ENCODE measurements at regions not wholly inside any gene's neighbourhood (a gene's known extent, or its start where the extent isn't known, plus 50 kb on each side); places are given as distances from the start of the nearest gene placed in this dataset.

GRCh38 chr9:116048081-116048480 is 105.5 kb upstream of the PAPPA start:
- Histone ChIP-seq H3K4me1 (ENCODE audit: control insufficient read depth, insufficient read depth, low read length, poor library complexity, severe bottlenecking) (no peaks in the 10 kb centered on the region), H3K9me3 (ENCODE audit: control insufficient read depth, low read length) (no peaks in the 10 kb centered on the region), H3K36me3 (ENCODE audit: control insufficient read depth, insufficient read depth, low read length) (no peaks in the 10 kb centered on the region), H3K4me3 (ENCODE audit: extremely low read depth, insufficient read depth, low read length, poor library complexity, severe bottlenecking) (no peak overlapping the region), H3K27ac (ENCODE audit: low read depth, low read length, severe bottlenecking) (no peak overlapping the region)
- WGBS, 2 experiments (ENCODE audit: insufficient coverage in 2 of 2): no CpG with 5 or more reads among the region's 2 CpGs

GRCh38 chr9:116049456-116049855 is 104.1 kb upstream of the PAPPA start:
- Histone ChIP-seq H3K4me1 (ENCODE audit: control insufficient read depth, insufficient read depth, low read length, poor library complexity, severe bottlenecking) (no peaks in the 10 kb centered on the region), H3K27ac (ENCODE audit: low read depth, low read length, severe bottlenecking) (no peak overlapping the region), H3K4me3 (ENCODE audit: extremely low read depth, insufficient read depth, low read length, poor library complexity, severe bottlenecking) (no peak overlapping the region), H3K9me3 (ENCODE audit: control insufficient read depth, low read length) (no peaks in the 10 kb centered on the region), H3K36me3 (ENCODE audit: control insufficient read depth, insufficient read depth, low read length) (no peaks in the 10 kb centered on the region)
- 80 to 90% methylated on average over 1 to 2 of the region's 4 CpGs for WGBS, 2 experiments (ENCODE audit: insufficient coverage in 2 of 2)

- 100% methylated on average over 1 of the region's 2 CpGs; no CpG with 5 or more reads in 1 of the 2 experiments for WGBS, 2 experiments (ENCODE audit: insufficient coverage in 2 of 2)
- Histone ChIP-seq H3K36me3 (ENCODE audit: control insufficient read depth, insufficient read depth, low read length) (no peaks in the 10 kb centered on the region), H3K27ac (ENCODE audit: low read depth, low read length, severe bottlenecking) (no peak overlapping the region), H3K4me1 (ENCODE audit: control insufficient read depth, insufficient read depth, low read length, poor library complexity, severe bottlenecking) (no peaks in the 10 kb centered on the region), H3K9me3 (ENCODE audit: control insufficient read depth, low read length) (no peaks in the 10 kb centered on the region), H3K4me3 (ENCODE audit: extremely low read depth, insufficient read depth, low read length, poor library complexity, severe bottlenecking) (no peak overlapping the region)
Measured at GRCh38 chr9:116051528-116051927, 102.1 kb upstream of the PAPPA start.

GRCh38 chr9:116055536-116055935 is 98.1 kb upstream of the PAPPA start:
- H3K4me1 ChIP-seq (ENCODE audit: control insufficient read depth, insufficient read depth, low read length, poor library complexity, severe bottlenecking): peaks cover 3% of the 10 kb centered on the region
- H3K36me3 ChIP-seq (ENCODE audit: control insufficient read depth, insufficient read depth, low read length): no peaks in the 10 kb centered on the region
- H3K27ac ChIP-seq (ENCODE audit: low read depth, low read length, severe bottlenecking): no peak overlapping the region
- no peaks in the 10 kb centered on the region for H3K9me3 ChIP-seq (ENCODE audit: control insufficient read depth, low read length)
- 92 to 95% methylated on average over 2 to 3 of the region's 3 CpGs for WGBS, 2 experiments (ENCODE audit: insufficient coverage in 2 of 2)
- no peak overlapping the region for H3K4me3 ChIP-seq (ENCODE audit: extremely low read depth, insufficient read depth, low read length, poor library complexity, severe bottlenecking)

- H3K4me3 ChIP-seq (ENCODE audit: extremely low read depth, insufficient read depth, low read length, poor library complexity, severe bottlenecking): no peak overlapping the region
- H3K27ac ChIP-seq (ENCODE audit: low read depth, low read length, severe bottlenecking): no peak overlapping the region
- no peaks in the 10 kb centered on the region for H3K36me3 ChIP-seq (ENCODE audit: control insufficient read depth, insufficient read depth, low read length)
- H3K9me3 ChIP-seq (ENCODE audit: control insufficient read depth, low read length): no peaks in the 10 kb centered on the region
- no CpG with 5 or more reads among the region's 5 CpGs for WGBS, 2 experiments (ENCODE audit: insufficient coverage in 2 of 2)
- peaks cover 3% of the 10 kb centered on the region for H3K4me1 ChIP-seq (ENCODE audit: control insufficient read depth, insufficient read depth, low read length, poor library complexity, severe bottlenecking)
Measured at GRCh38 chr9:116057371-116057770, 96.2 kb upstream of the PAPPA start.

GRCh38 chr9:116058421-116058820 is 95.2 kb upstream of the PAPPA start:
- Histone ChIP-seq H3K27ac (ENCODE audit: low read depth, low read length, severe bottlenecking) (no peak overlapping the region), H3K36me3 (ENCODE audit: control insufficient read depth, insufficient read depth, low read length) (no peaks in the 10 kb centered on the region), H3K4me1 (ENCODE audit: control insufficient read depth, insufficient read depth, low read length, poor library complexity, severe bottlenecking) (peaks cover 3% of the 10 kb centered on the region), H3K4me3 (ENCODE audit: extremely low read depth, insufficient read depth, low read length, poor library complexity, severe bottlenecking) (no peak overlapping the region), H3K9me3 (ENCODE audit: control insufficient read depth, low read length) (no peaks in the 10 kb centered on the region)
- WGBS, 2 experiments (ENCODE audit: insufficient coverage in 2 of 2): 84 to 88% methylated on average over 2 of the region's 2 CpGs

- H3K9me3 ChIP-seq (ENCODE audit: control insufficient read depth, low read length): no peaks in the 10 kb centered on the region
- WGBS, 2 experiments (ENCODE audit: insufficient coverage in 2 of 2): no CpG with 5 or more reads among the region's 2 CpGs
- H3K4me1 ChIP-seq (ENCODE audit: control insufficient read depth, insufficient read depth, low read length, poor library complexity, severe bottlenecking): peaks cover 3% of the 10 kb centered on the region
- H3K4me3 ChIP-seq (ENCODE audit: extremely low read depth, insufficient read depth, low read length, poor library complexity, severe bottlenecking): no peak overlapping the region
- no peak overlapping the region for H3K27ac ChIP-seq (ENCODE audit: low read depth, low read length, severe bottlenecking)
- no peaks in the 10 kb centered on the region for H3K36me3 ChIP-seq (ENCODE audit: control insufficient read depth, insufficient read depth, low read length)
Measured at GRCh38 chr9:116059466-116059865, 94.1 kb upstream of the PAPPA start.

GRCh38 chr9:116060631-116061030 is 93.0 kb upstream of the PAPPA start:
- Histone ChIP-seq H3K36me3 (ENCODE audit: control insufficient read depth, insufficient read depth, low read length) (no peaks in the 10 kb centered on the region), H3K27ac (ENCODE audit: low read depth, low read length, severe bottlenecking) (no peak overlapping the region), H3K4me3 (ENCODE audit: extremely low read depth, insufficient read depth, low read length, poor library complexity, severe bottlenecking) (no peak overlapping the region), H3K9me3 (ENCODE audit: control insufficient read depth, low read length) (no peaks in the 10 kb centered on the region), H3K4me1 (ENCODE audit: control insufficient read depth, insufficient read depth, low read length, poor library complexity, severe bottlenecking) (peaks cover 3% of the 10 kb centered on the region)
- 86 to 92% methylated on average over 1 of the region's 1 CpG for WGBS, 2 experiments (ENCODE audit: insufficient coverage in 2 of 2)

- H3K36me3 ChIP-seq (ENCODE audit: control insufficient read depth, insufficient read depth, low read length): no peaks in the 10 kb centered on the region
- no CpG with 5 or more reads among the region's 2 CpGs for WGBS, 2 experiments (ENCODE audit: insufficient coverage in 2 of 2)
- no peak overlapping the region for H3K4me3 ChIP-seq (ENCODE audit: extremely low read depth, insufficient read depth, low read length, poor library complexity, severe bottlenecking)
- no peaks in the 10 kb centered on the region for H3K9me3 ChIP-seq (ENCODE audit: control insufficient read depth, low read length)
- peaks cover 3% of the 10 kb centered on the region for H3K4me1 ChIP-seq (ENCODE audit: control insufficient read depth, insufficient read depth, low read length, poor library complexity, severe bottlenecking)
- H3K27ac ChIP-seq (ENCODE audit: low read depth, low read length, severe bottlenecking): no peak overlapping the region
Measured at GRCh38 chr9:116061546-116062205, 91.9 kb upstream of the PAPPA start.

GRCh38 chr9:116062206-116062550 is 91.4 kb upstream of the PAPPA start:
- Histone ChIP-seq H3K36me3 (ENCODE audit: control insufficient read depth, insufficient read depth, low read length) (no peaks in the 10 kb centered on the region), H3K4me1 (ENCODE audit: control insufficient read depth, insufficient read depth, low read length, poor library complexity, severe bottlenecking) (peaks cover 3% of the 10 kb centered on the region), H3K4me3 (ENCODE audit: extremely low read depth, insufficient read depth, low read length, poor library complexity, severe bottlenecking) (no peak overlapping the region), H3K9me3 (ENCODE audit: control insufficient read depth, low read length) (no peaks in the 10 kb centered on the region), H3K27ac (ENCODE audit: low read depth, low read length, severe bottlenecking) (no peak overlapping the region)
- whole genome bisulfite sequencing, 2 experiments (ENCODE audit: insufficient coverage in 2 of 2): no CpG with 5 or more reads among the region's 2 CpGs

GRCh38 chr9:116064970-116065369 is 88.6 kb upstream of the PAPPA start:
- H3K27ac ChIP-seq (ENCODE audit: low read depth, low read length, severe bottlenecking): no peak overlapping the region
- no peaks in the 10 kb centered on the region for H3K36me3 ChIP-seq (ENCODE audit: control insufficient read depth, insufficient read depth, low read length)
- no peaks in the 10 kb centered on the region for H3K9me3 ChIP-seq (ENCODE audit: control insufficient read depth, low read length)
- H3K4me1 ChIP-seq (ENCODE audit: control insufficient read depth, insufficient read depth, low read length, poor library complexity, severe bottlenecking): no peaks in the 10 kb centered on the region
- whole genome bisulfite sequencing, 2 experiments (ENCODE audit: insufficient coverage in 2 of 2): 90 to 94% methylated on average over 2 of the region's 3 CpGs
- H3K4me3 ChIP-seq (ENCODE audit: extremely low read depth, insufficient read depth, low read length, poor library complexity, severe bottlenecking): no peak overlapping the region

Measured in mesodermal cell (in vitro differentiated cells).